HS-27A (cell line): ENCODE measurements at regions not wholly inside any gene's neighbourhood (a gene's known extent, or its start where the extent isn't known, plus 50 kb on each side); places are given as distances from the start of the nearest gene placed in this dataset.

Experiments used
- DNase-seq: peaks from one replicate; pipeline ENCODE4 v3.0.0-alpha.2; 2012; ENCODE audit warnings: low read depth, missing footprints

DNA sequence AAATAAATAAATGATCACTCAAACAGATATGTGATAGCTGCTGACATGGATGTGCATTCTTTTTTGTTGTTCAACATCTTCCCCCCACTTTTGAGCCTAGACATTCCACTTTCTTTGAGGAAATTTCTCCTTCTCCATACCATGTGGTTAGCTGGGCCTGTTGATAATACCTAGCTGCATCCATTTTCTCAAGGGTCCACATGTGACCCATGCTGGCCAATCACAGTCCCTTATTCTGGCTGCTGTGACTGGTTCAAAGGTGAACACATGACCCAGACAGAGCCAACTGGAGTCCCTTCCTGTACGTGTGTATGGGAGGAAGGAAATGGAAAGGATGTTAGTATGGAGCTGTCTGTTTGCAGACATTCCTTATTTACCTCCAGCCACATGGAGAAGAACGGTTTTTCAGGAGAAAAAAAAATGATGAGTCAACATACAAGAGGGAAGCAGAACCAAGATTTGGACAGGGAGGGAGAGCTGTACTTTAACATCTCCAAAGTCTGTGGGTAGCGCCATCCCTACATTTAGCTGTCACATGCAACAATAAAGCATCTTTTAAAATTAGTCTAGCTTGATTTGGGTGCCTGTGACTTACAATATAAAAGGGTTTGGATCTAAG, 391.7 kb upstream of the TBX3 start:
- DNase-seq, result no peak

DNA sequence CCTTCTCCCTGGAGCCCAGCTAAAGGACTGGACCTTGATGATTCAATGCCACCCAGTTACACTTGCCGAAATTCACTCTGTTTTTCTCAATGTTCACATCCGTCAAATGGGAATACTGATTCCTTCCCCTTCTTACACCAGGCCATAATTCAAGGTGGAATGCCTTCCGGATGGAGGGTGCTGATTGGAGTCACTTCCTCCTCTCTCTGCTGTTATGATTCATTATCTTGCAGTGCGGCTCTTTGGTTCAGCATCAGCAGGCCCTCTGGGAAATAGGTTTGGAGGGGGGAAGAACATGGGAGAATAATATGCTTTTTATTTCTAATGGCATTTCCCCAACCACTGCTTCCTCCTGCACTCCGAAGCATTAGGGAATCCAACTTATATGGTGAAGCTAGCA, 390.6 kb upstream of the TBX3 start:
- DNase-seq, result no peak

DNA sequence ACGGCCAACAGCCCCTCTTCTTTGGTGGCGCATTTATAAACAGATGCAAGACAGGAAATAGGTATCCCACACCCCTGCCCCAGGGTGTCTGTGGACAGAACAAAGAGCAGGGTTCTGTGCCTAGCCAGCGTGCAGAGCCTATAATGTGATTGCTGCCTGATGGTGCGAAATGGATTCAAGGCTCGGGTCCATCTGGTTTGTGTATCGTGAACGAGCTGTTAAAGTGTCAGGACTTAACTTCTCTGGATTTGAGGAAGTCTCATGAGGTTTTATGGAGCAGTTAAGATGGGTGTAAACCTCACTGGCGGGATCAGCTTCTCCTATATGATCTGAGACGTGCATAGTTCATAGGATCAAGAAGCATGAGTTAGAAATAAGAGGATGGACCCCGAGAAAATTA, 388.7 kb upstream of the TBX3 start:
- no peak for DNase-seq

DNA sequence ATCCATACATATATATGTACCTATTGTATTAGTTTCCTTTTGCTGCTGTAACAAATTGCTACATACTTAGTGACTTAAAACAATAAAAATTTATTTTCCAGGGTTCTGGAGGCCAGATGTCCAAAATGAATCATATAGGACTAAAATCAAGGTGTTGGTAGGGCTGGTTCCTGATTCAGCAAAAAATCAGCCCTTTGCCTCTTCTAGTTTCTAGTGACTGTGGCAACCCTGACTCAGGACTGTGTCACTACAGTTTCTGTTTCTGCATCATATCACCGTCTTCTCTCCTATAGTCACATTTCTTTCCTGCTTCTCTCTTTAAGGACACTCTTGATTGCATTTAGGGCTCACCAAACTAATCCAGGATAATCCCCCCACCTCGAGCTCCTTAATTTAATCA, 386.3 kb upstream of the TBX3 start:
- DNase-seq, result no peak

DNA sequence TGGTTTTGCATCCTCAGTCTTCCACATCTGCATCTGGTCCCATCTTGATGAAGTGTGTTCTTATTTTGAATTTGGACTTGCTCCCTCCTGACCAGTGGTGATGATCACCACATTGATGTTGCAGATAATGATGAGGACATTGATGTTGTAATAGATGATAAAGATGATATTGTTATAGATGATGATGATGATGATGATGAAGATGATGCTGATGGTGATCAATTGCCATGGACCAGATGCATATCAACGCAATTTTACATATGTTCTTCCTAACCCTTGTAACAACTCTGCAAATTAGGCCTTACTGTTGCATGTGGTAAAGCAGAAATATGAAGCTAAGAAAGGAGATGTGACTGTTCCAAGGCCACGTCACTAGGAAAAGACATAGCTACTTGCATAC, 380.3 kb upstream of the TBX3 start:
- no peak for DNase-seq

DNA sequence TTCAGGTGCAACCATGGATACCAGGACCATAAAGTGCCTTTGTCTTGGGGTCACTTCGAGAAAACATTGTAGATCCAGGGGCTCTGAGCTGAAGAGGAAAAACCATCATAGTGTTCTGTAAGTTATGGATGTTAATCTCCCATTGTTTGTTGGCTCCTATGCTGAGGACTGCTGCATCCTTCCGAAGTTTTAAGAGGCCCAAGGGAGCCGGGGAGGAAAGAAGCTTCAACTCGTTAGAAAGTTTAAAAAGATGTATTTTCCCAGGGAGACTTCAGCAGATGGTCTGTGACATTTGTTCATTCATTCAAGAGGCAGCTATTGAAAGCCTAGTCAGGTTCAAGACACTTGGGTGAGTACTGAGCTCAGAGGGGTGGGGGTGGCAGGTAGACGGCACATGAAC, 378.8 kb upstream of the TBX3 start:
- no peak for DNase-seq

DNA sequence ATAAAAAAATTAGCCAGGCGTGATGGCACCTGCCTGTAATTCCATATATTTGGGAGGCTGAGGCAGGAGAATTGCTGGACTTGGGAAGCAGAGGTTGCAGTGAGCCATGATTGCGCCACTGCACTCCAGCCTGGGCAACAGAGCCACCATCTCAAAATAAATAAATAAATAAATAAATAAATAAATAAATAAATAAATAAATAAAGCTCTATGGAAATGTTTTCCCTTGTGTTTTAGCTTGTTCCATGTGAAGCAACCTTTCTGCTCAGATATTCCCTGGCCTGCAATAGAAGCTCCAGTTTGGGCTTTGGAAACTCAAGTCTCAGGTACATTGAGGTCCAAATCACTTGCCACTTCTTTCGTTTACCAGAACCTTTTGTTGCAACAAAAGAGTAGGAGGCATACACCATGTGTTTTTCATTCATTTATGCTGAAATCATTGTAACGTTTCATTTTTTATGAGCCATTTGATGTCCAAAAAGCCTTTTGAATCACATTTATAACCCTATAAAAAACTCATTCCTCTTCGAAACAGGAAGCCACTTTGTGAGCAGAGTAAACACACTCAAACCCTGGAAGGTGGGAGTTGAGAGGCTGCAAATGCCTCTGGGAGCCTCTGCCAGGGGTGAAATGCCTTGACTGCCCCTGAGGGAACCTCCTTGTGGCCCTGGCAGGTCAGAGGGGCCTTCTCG, 376.6 kb upstream of the TBX3 start:
- no peak for DNase-seq

DNA sequence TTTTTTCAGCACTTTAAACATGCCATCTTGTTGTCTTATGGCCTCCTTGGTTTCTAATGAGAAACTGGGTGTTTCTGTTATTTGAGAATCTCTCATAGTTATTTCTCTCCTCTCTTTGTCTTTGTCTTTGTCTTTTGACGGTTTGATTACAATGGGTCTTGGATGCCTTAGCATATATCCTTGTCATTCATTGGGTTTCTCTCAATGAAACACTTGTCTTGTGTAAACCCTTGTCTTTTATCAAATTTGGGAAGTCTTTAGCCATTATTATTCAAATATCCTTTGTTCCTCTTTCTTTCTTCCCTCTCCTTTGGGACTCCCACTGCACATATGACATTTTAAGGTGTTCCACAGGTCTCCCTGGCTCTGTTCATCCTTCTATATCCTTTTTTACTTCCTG, 373.5 kb upstream of the TBX3 start:
- DNase-seq, result no peak

DNA sequence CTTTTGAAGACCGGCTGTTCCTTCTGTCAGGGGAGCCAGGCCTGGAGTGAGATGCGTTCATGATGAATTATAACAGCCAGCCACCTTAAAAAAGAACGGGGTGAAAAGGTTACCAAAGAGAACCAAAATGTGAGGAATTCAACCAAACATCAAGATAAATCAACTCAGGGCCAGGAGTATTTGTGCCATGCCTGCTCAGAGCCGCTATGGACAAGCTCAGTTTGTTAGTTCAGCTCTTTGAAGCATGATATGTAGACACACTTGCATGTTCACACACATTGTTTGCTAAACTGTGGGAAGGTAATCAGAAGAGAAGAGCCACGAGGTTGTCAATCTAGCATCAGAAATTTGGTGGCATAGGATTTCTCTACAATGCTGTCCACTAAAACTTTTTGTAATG, 367.4 kb upstream of the TBX3 start:
- no peak for DNase-seq

DNA sequence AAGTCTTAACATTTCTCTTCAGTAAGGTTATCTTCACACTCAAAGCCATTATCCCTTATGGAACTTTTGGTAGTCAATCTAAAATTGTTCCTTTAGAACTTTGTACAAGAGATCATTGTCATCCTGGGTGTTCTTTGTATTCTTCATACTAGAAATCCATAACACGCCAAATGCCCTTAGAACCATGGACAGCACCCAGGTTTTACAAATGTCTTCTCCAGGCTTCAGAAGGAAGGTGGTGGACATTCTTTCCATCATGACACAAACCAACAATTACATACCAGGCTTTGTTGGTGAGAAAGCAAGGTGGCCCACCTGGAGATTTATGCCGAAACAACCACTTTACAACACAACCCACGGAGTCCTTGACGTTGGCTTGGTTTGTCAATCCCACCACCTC, 365.6 kb upstream of the TBX3 start:
- no peak for DNase-seq

DNA sequence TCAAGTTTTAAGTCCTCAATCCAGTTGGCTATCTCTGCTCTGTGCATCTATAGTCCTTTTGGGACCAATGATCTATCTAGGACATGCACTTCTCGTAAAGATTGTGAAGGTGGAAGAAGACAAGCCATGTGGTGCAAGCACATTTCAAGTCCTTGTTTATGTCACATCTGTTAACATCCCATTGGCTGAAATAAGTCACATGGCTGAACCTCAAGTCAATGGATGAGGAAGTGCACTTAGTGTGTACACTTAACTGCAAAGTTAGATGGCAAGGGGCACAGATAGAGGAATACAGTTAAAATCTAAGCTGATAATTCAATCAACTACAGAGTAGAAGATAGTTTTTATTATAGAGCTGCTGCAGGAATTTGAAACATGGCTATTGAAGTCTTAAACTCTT, 362.8 kb upstream of the TBX3 start:
- no peak for DNase-seq

DNA sequence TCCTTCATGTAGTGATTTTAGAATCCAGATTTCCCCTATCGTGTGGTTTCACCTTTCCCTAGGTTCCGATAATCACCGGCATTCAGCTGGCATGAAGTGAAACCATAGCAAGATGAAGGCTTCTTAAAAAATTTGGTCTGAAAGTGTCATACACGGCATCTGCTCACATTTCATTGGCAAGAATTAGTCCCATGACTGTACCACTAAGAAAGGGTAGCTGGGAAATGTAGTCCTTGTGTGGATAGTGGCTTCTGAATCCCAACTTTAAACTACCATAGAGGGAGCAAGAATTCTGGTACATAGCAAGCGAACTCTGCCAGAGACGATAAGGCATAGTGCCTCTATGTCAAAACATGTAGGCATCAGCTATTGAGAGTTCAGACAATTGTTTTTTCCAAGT, 360.1 kb upstream of the TBX3 start:
- DNase-seq, result no peak

DNA sequence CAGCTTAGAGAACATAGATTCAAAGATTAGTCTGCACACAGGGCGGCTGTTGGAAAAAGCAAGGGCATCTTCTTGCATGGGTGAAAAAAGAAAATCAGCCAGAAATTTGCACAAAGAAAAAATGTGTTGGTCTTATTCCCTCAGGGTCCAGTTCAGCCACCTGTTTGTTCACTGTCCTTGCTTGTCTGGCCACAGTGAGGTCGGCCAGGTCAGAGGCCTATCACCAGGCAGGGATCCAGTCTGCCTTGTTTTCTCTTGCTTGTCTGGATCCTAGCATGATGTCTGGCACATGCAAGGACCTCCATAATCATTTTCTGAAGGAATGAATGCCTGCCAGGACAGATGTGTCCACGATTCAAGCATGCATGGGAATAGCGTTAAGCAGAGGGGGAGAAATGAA, 359.1 kb upstream of the TBX3 start:
- DNase-seq, result no peak

DNA sequence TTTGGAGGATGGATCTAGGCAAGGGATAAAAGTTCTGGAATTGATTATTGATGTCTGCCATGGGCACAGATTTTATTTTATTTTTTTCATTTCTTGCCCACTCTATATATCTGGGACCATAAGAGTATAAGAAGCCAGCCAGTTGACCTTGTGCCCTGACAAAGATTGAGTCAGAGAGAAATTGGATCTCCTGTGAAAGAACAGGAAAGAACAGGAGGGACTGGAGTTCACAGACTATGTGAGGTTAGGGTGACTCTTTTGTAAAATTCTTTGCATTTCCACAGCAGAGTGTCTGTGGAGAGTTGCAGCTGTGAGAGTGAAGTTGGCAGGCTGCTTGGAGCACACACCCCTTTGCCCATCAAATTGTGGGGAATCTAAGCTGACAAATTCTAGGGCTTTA, 358.4 kb upstream of the TBX3 start:
- DNase-seq, result no peak

DNA sequence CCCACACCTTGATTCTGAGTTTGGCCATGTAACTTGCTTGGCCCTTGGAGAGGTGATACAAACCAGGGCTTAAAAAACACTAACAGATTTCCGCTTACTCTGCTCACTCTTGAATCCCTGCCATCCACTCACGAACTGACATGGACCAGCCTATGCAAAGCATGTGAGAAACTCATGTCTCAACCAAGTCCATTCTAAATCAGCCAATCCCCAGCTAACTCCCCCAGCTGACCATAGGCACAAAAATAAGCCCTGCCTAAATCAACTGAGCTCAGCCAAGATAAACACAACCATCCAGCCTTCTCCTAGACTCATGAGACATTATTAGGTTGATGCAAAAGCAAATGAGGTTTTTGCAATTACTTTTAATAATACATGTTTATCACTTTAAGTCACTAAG, 353.9 kb upstream of the TBX3 start:
- DNase-seq, result no peak

DNA sequence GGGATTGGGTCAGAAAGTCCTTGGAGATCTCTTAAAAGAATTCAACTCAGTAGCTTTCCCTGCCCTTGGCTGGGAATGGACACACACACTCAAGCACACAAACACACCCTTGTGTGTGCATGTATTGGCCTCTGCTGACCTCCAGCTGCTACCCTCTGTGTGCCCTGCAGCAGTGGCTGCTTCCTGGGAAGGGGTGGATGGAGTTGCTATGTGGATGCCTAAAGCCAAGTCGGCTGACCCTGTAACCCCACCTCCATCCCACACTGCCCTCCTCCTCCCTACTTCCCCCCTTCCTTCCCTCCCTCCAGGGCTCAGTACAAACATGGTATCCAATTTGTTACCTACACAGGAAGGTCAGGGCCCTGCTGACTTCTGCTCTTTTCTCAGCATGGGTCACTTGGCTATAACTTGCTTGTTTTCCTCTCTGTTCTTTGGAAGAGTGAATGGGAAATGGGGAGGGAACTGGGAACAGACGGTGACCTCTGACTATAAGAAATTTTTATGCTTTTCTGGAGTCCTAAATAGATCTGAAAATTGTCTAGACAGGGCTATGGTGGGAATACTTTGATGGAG, 351.6 kb upstream of the TBX3 start:
- no peak for DNase-seq

DNA sequence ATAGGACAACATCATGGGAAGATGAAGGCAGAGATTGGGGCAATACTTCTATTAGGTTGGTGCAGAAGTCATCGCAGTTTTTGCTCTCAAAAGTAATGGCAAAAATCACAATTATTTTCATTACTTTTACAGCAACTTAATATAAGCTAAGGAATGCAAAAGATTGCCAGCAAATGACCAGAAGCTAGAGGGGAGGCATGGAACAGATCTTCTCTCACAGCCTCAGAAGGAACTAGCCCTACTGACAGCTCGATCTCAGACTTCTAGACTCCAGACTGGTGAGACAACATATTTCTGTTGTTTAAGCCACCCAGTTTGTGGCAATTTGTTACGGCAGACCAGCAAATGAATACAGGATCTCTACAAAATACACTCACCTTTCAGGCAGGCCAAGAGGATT, 348.5 kb upstream of the TBX3 start:
- no peak for DNase-seq

DNA sequence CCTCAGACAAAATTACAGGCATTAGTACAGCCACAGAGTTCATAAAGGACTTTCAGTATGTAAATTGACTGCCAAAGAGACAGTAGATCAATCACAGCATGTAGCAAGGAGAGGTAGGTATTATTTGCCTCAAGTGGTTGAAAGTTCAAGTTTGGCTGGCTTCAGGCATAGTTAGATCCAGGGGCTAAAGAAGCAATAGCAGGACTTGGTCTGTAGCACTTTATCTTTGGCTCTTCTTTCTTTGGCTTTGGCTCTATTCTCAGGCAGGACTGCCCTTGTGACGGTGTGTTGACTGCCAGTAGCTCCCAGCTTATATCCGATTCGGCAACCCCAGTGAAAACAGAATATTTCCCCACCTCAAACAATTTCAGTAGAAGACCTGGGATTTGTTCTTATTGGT, 346.0 kb upstream of the TBX3 start:
- no peak for DNase-seq

DNA sequence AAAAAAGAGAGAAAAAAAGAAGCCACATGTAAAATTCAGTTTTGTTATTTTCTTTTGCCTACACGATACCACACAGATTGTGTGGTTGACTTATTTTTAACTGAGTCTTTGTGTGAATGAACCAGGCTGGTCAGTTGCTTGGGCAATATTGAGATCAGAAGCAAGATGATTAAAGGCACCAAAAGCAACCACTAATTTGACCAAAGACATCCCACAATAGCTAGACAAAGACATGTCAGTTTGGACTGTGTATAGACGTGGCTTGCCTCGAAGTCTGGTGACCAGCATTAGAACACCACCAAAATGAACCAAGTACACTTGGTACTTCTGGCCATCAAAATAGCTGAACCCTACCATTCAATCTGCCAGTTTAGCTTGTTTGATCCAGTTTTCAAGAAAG, 340.6 kb upstream of the TBX3 start:
- DNase-seq, result no peak

DNA sequence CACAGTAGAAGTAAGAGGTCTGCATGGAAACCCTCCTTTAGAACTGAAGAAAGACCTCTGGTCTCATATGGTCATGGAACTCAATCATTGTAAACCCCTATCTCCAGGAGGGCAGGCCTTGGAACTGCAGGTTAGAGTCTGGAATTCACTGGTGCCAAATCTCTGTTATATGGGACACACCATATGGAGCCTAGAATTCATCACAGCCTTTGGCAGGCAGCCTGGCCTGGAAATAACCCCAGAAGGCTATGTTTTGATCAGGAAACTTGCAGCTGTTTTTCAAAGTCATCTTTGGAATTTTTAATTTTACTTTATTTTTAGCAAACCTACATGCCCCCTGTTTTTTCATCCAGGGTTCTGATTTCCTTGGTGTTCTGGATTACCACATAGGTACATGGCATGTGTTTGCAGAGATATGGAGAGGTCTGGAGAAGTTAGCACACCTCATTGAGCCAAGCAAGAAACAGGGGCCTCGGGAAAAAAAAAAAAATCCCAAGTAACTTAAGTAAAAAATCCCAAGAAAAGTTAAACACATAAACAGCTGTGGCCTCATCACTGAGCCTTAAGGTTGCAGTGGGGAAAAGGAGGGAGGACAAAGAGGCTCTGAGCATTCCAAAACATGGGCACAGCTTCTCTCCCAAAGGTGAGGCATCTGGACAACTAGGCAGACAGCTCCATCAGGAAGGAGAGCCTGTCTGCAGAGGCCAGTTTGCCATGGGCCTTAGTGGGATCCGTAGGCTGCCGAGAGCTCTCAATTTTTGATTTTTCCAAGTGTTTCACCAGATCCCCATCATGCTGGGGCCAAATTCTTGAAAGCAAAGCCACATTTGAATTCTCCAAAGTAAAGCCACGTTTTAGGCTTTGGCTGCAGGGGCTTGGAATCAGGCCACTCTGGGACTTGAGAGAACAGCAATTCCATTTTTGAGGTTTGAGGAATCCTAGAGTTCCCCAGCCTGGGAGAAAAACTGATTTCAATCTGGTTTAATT, 339.6 kb upstream of the TBX3 start:
- no peak for DNase-seq

DNA sequence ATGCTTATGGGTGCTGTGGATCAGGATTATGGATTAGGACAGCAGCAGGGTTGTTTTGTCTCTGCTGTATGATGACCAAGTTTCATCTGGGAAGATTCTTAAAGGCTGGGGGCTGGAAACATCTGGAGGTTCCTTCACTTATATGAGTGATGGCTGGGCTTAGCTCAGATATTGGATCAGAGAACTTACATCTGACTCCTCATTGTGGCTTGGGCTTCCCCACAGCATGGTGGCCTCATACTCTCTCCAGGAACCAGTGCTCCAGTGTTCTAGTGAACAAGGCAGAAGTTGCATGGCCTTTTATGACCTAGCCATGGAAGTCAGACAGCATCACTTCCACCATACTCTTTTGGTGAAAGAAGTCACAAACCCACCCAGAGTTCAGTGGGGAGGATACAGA, 336.1 kb upstream of the TBX3 start:
- no peak for DNase-seq

DNA sequence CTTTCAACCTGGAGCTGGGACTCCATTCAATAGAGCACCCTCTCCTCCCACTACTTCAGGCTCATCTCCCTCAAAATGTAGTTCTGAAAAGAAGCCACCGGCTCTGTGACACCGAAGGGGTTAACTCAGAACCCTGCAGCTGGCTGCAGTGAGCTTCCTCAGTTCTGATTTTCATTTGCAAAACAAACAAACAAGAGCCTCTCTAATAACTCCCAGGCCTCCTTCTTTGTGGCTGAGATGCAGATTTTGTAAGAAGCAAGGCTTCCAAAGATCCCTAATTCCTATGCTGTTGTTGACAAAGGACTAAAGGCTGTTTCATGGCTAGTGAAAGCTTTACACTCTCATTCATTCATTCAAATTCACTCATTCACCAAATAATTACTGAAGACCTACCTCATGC, 333.4 kb upstream of the TBX3 start:
- no peak for DNase-seq
